ENCODE measurements at regions not wholly inside any gene's neighbourhood (a gene's known extent, or its start where the extent isn't known, plus 50 kb on each side); places are given as distances from the start of the nearest gene placed in this dataset.

DNA sequence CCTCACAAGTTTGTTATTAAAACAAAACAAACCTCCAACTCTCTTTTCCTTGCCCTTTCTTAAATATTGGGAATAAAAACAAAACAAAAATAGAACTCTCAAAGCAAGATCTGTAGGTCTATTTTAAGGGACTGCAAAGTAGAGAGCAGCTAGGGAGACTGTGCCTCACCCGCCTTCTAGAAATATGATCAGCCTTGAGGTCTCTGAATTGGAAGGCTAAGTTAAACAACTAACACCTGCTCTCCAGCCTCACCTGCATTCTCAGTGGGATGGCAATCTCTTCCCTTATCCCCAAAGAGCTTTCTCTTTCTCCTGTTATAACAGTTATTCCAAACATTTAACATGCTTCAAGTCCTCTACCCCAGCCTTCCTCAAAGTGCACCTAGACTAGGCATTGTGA, 75.5 kb upstream of the TNR start:
- H3K27ac ChIP-seq (ENCODE audit: low read depth, low read length): no peak overlapping the region
- no peak overlapping the region for H3K4me3 ChIP-seq (ENCODE audit: insufficient read depth, low read length, poor library complexity, severe bottlenecking)
- no peaks in the 10 kb centered on the region for H3F3A ChIP-seq (ENCODE audit: insufficient read depth)
- no peaks in the 10 kb centered on the region for H3K9me2 ChIP-seq (replicated peaks; ENCODE audit: insufficient read depth, low read length)
- no peaks in the 10 kb centered on the region for H4K20me1 ChIP-seq (ENCODE audit: low read depth, low read length)
- H3K4me2 ChIP-seq (ENCODE audit: low read depth, low read length, poor library complexity, severe bottlenecking): no peak overlapping the region
- no peaks in the 10 kb centered on the region for H3K79me2 ChIP-seq (ENCODE audit: insufficient read depth, low read length)
- no peak overlapping the region for H2AFZ ChIP-seq (ENCODE audit: low read depth, low read length, severe bottlenecking)
- no peaks in the 10 kb centered on the region for H3K36me3 ChIP-seq (ENCODE audit: low read length)
- no peaks in the 10 kb centered on the region for H3K9me3 ChIP-seq (ENCODE audit: insufficient read depth, low read length)
- H3K27me3 ChIP-seq (ENCODE audit: low read length): no peaks in the 10 kb centered on the region
- no peak for TF ChIP-seq EZH2phosphoT487 (conservative IDR thresholded peaks at IDR 0.05; ENCODE audit: low read length)
- TF ChIP-seq, protein P1, sequence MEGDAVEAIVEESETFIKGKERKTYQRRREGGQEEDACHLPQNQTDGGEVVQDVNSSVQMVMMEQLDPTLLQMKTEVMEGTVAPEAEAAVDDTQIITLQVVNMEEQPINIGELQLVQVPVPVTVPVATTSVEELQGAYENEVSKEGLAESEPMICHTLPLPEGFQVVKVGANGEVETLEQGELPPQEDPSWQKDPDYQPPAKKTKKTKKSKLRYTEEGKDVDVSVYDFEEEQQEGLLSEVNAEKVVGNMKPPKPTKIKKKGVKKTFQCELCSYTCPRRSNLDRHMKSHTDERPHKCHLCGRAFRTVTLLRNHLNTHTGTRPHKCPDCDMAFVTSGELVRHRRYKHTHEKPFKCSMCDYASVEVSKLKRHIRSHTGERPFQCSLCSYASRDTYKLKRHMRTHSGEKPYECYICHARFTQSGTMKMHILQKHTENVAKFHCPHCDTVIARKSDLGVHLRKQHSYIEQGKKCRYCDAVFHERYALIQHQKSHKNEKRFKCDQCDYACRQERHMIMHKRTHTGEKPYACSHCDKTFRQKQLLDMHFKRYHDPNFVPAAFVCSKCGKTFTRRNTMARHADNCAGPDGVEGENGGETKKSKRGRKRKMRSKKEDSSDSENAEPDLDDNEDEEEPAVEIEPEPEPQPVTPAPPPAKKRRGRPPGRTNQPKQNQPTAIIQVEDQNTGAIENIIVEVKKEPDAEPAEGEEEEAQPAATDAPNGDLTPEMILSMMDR (IDR thresholded peaks at IDR 0.05; ENCODE audit: insufficient read depth, low read length, poor library complexity, severe bottlenecking): no peak
- H3K9ac ChIP-seq (ENCODE audit: low read length): no peak overlapping the region

DNA sequence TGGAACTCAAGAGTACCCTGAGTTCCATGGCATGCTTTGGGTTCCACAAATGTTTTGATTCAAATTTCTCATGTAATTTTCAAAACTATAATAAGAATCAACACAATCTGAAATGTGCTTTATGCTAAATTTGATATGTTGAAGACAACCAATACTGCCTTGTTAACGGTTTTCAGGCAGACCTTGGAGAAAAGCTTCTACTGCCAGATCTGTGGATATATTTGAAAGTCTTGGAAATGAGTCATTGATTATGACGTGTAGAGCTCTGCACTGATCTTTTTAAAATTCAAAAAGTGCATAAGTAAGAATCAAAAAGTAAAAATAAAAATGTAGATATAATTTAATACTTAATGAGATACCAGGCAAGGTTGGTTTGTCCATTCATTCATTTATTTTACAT, 74.0 kb upstream of the TNR start:
- no peaks in the 10 kb centered on the region for H3K79me2 ChIP-seq (ENCODE audit: insufficient read depth, low read length)
- H3K9me2 ChIP-seq (replicated peaks; ENCODE audit: insufficient read depth, low read length): no peaks in the 10 kb centered on the region
- no peak overlapping the region for H2AFZ ChIP-seq (ENCODE audit: low read depth, low read length, severe bottlenecking)
- no peaks in the 10 kb centered on the region for H3K9me3 ChIP-seq (ENCODE audit: insufficient read depth, low read length)
- H3K9ac ChIP-seq (ENCODE audit: low read length): no peak overlapping the region
- H3K4me3 ChIP-seq (ENCODE audit: insufficient read depth, low read length, poor library complexity, severe bottlenecking): no peak overlapping the region
- no peak overlapping the region for H3K4me2 ChIP-seq (ENCODE audit: low read depth, low read length, poor library complexity, severe bottlenecking)
- TF ChIP-seq, protein P1 (IDR thresholded peaks at IDR 0.05; ENCODE audit: insufficient read depth, low read length, poor library complexity, severe bottlenecking): no peak
- no peak for TF ChIP-seq EZH2phosphoT487 (conservative IDR thresholded peaks at IDR 0.05; ENCODE audit: low read length)
- H3K27me3 ChIP-seq (ENCODE audit: low read length): no peaks in the 10 kb centered on the region
- no peaks in the 10 kb centered on the region for H3K36me3 ChIP-seq (ENCODE audit: low read length)
- H4K20me1 ChIP-seq (ENCODE audit: low read depth, low read length): no peaks in the 10 kb centered on the region
- no peak overlapping the region for H3K27ac ChIP-seq (ENCODE audit: low read depth, low read length)
- H3F3A ChIP-seq (ENCODE audit: insufficient read depth): no peaks in the 10 kb centered on the region

DNA sequence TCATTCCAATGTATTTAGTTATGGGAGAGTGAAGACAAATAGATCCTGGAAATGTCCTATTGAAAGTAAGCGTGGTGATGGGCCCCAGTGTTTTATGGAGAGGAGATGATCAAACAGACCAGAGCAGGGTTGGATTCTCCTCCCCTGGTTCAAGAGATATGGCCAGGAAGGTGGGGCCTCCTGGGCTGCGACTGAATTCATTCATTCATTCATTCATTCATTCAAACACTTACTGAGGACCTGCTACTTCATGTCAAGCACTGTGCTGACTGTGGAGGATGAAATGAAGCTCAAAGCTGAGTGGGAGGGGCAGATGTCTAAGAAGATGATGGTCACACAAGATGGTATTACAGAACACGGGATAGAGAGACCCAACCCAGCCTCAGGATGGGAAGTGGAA, 71.5 kb upstream of the TNR start:
- H3K9ac ChIP-seq (ENCODE audit: low read length): no peak overlapping the region
- H4K20me1 ChIP-seq (ENCODE audit: low read depth, low read length): no peaks in the 10 kb centered on the region
- no peaks in the 10 kb centered on the region for H3K9me2 ChIP-seq (replicated peaks; ENCODE audit: insufficient read depth, low read length)
- H3K27ac ChIP-seq (ENCODE audit: low read depth, low read length): no peak overlapping the region
- H3F3A ChIP-seq (ENCODE audit: insufficient read depth): no peaks in the 10 kb centered on the region
- H3K4me2 ChIP-seq (ENCODE audit: low read depth, low read length, poor library complexity, severe bottlenecking): no peak overlapping the region
- no peaks in the 10 kb centered on the region for H3K9me3 ChIP-seq (ENCODE audit: insufficient read depth, low read length)
- H3K4me3 ChIP-seq (ENCODE audit: insufficient read depth, low read length, poor library complexity, severe bottlenecking): no peak overlapping the region
- H2AFZ ChIP-seq (ENCODE audit: low read depth, low read length, severe bottlenecking): no peak overlapping the region
- H3K36me3 ChIP-seq (ENCODE audit: low read length): no peaks in the 10 kb centered on the region
- no peaks in the 10 kb centered on the region for H3K79me2 ChIP-seq (ENCODE audit: insufficient read depth, low read length)
- TF ChIP-seq EZH2phosphoT487 (conservative IDR thresholded peaks at IDR 0.05; ENCODE audit: low read length): no peak
- TF ChIP-seq, protein P1 (IDR thresholded peaks at IDR 0.05; ENCODE audit: insufficient read depth, low read length, poor library complexity, severe bottlenecking): no peak
- no peaks in the 10 kb centered on the region for H3K27me3 ChIP-seq (ENCODE audit: low read length)

DNA sequence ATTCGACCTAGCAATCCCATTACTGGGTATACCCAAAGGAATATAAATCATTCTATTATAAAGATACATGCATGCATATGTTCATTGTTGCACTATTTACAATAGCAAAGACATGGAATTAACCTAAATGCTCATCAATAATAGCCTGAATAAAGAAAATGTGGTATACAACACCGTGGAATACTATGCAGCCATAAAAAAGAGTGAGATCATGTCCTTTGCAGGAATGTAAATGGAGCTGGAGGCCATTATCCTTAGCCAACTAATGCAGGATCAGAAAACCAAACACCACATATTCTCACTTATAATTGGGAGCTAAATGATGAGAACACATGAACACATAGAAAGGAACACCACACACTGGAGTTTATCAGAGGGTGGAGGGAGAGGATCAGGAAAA, 69.5 kb upstream of the TNR start:
- TF ChIP-seq, protein P1 (IDR thresholded peaks at IDR 0.05; ENCODE audit: insufficient read depth, low read length, poor library complexity, severe bottlenecking): no peak
- TF ChIP-seq EZH2phosphoT487 (conservative IDR thresholded peaks at IDR 0.05; ENCODE audit: low read length): no peak

More for the DNA sequence above, 69.5 kb upstream of the TNR start:
- no peaks in the 10 kb centered on the region for H3K36me3 ChIP-seq (ENCODE audit: low read length)
- no peaks in the 10 kb centered on the region for H3K9me3 ChIP-seq (ENCODE audit: insufficient read depth, low read length)
- no peak overlapping the region for H3K9ac ChIP-seq (ENCODE audit: low read length)
- H3K4me2 ChIP-seq (ENCODE audit: low read depth, low read length, poor library complexity, severe bottlenecking): no peak overlapping the region
- no peaks in the 10 kb centered on the region for H4K20me1 ChIP-seq (ENCODE audit: low read depth, low read length)
- no peak overlapping the region for H2AFZ ChIP-seq (ENCODE audit: low read depth, low read length, severe bottlenecking)
- H3K79me2 ChIP-seq (ENCODE audit: insufficient read depth, low read length): no peaks in the 10 kb centered on the region
- no peak overlapping the region for H3K27ac ChIP-seq (ENCODE audit: low read depth, low read length)
- no peak overlapping the region for H3K4me3 ChIP-seq (ENCODE audit: insufficient read depth, low read length, poor library complexity, severe bottlenecking)
- H3K9me2 ChIP-seq (replicated peaks; ENCODE audit: insufficient read depth, low read length): no peaks in the 10 kb centered on the region
- no peaks in the 10 kb centered on the region for H3K27me3 ChIP-seq (ENCODE audit: low read length)
- H3F3A ChIP-seq (ENCODE audit: insufficient read depth): no peaks in the 10 kb centered on the region

Data from SU-DHL-6 (cell line).